HepG2 (cell line): ENCODE measurements at regions not wholly inside any gene's neighbourhood (a gene's known extent, or its start where the extent isn't known, plus 50 kb on each side); places are given as distances from the start of the nearest gene placed in this dataset.

ENCODE experiments used
- ATAC-seq: fragments of 200-7000 bp; cut with Tn5 transposase; 3 replicates; pipeline ENCODE4 v1.9.1; 2020; ENCODE audit warnings: mild to moderate bottlenecking, moderate library complexity
- BruUV-seq: library from RNA; stranded (reverse); fragments of 400-500 nt; replicated peaks from 2 replicates; lab custom pipeline; 2021; lab: Mats Ljungman, UMichigan
- CTCF ChIA-PET: fragments of 300-600 bp; formaldehyde crosslinking; extraction: SDS; loops from one replicate; lab custom pipeline; 2021; ENCODE audit warnings: low total read pairs, inconsistent platforms, low intra/inter-chr PET ratio; lab: Yijun Ruan, JAX
- POLR2A ChIA-PET: fragments of 350-600 bp; sonication (Branson Sonifier 250); formaldehyde crosslinking; loops from one replicate; lab custom pipeline; 2020; ENCODE audit warnings: antibody characterized with exemption, inconsistent platforms; lab: Yijun Ruan, JAX
- DNase-seq: peaks from one replicate; pipeline ENCODE4 v3.0.0-alpha.2; 2015; ENCODE audit warnings: low spot score
- FAIRE-seq: peaks from 3 replicates; lab custom pipeline; 2011; peaks lifted over from hg19 to GRCh38; lab: Jason Lieb, UNC
- H2AFZ ChIP-seq: one replicate; pipeline ENCODE4 v1.6.1; 2011; ENCODE audit warnings: low read length, inconsistent platforms
- H3K27ac ChIP-seq: fragments of 300-600 bp; 3 replicates; pipeline ENCODE4 v1.8.0; 2011; ENCODE audit warnings: mixed run types, mild to moderate bottlenecking, mixed read lengths, low read length, inconsistent platforms; ENCODE audit not compliant: insufficient read depth; ENCODE audit errors: extremely low read length
- H3K27me3 ChIP-seq, 2 experiments: fragments of 200-600 bp in 1 of 2; 2 replicates in 1 of 2; 3 replicates in 1 of 2; pipeline versions ENCODE4 v1.6.0 to v1.8.0; 2011; ENCODE audit warnings: low read length in 2 of 2, mild to moderate bottlenecking in 2 of 2, moderate library complexity in 2 of 2, inconsistent platforms in 1 of 2; ENCODE audit not compliant: insufficient read depth in 2 of 2, control insufficient read depth in 1 of 2
- H3K36me3 ChIP-seq, 2 experiments: fragments of 200-600 bp in 1 of 2; replicated peaks in 1 of 2; 2 replicates in 1 of 2; 3 replicates in 1 of 2; pipeline versions ENCODE4 v1.5.1 to v1.8.0; 2011; ENCODE audit warnings: low read length in 2 of 2, inconsistent platforms in 1 of 2; ENCODE audit not compliant: insufficient read depth in 2 of 2, control insufficient read depth in 1 of 2
- H3K4me1 ChIP-seq: 2 replicates; pipeline ENCODE4 v1.5.1; 2012; ENCODE audit warnings: low read length, inconsistent platforms; ENCODE audit not compliant: insufficient read depth
- H3K4me2 ChIP-seq: 2 replicates; pipeline ENCODE4 v1.6.0; 2011; ENCODE audit warnings: low read depth, low read length, inconsistent platforms
- H3K4me3 ChIP-seq, 3 experiments: fragments of 200-600 bp in 1 of 3; sonication (generic), shearing (Covaris generic) in 1 of 3; replicated peaks in 1 of 3; 2 replicates each; pipeline ENCODE4 v1.5.1; 2011 to 2016; ENCODE audit warnings: low read length in 3 of 3, inconsistent platforms in 2 of 3, low read depth in 2 of 3, mild to moderate bottlenecking in 2 of 3, control low read depth in 1 of 3, mixed read lengths in 1 of 3; ENCODE audit not compliant: insufficient read depth in 1 of 3
- H3K79me2 ChIP-seq: one replicate; pipeline ENCODE4 v1.6.1; 2011; ENCODE audit warnings: low read length, inconsistent platforms; ENCODE audit not compliant: insufficient read depth
- H3K9ac ChIP-seq: 2 replicates; pipeline ENCODE4 v1.6.0; 2011; ENCODE audit warnings: mild to moderate bottlenecking, low read depth, low read length, inconsistent platforms; ENCODE audit not compliant: insufficient read depth
- H3K9me3 ChIP-seq: 2 replicates; pipeline ENCODE4 v1.5.1; 2012; ENCODE audit warnings: mild to moderate bottlenecking, low read length
- H4K20me1 ChIP-seq: 2 replicates; pipeline ENCODE4 v1.6.0; 2011; ENCODE audit warnings: inconsistent platforms, mild to moderate bottlenecking, low read length, moderate library complexity; ENCODE audit not compliant: insufficient read depth
- FOSL2 ChIP-seq: sonication (generic); formaldehyde crosslinking; IDR thresholded peaks from 2 replicates; pipeline ENCODE4 v1.4.0; 2020; ENCODE audit warnings: missing genetic modification reagents
- FOXA1 ChIP-seq, 2 experiments: fragments of 450-650 bp in 1 of 2; sonication (generic) in 1 of 2; formaldehyde crosslinking in 1 of 2; IDR thresholded peaks; 2 replicates each; pipeline versions ENCODE4 v1.4.0 to v1.6.1; 2016 to 2020; ENCODE audit warnings: missing genetic modification reagents in 1 of 2
- MAFF ChIP-seq: IDR thresholded peaks from 2 replicates; pipeline ENCODE4 v1.6.1; 2011; ENCODE audit warnings: low read depth, low read length, improper control_type of control experiment
- MAFK ChIP-seq, 2 experiments: IDR thresholded peaks in 1 of 2; conservative IDR thresholded peaks in 1 of 2; 2 replicates each; pipeline ENCODE4 v1.6.1; 2011; ENCODE audit warnings: improper control_type of control experiment in 2 of 2, low read length in 2 of 2
- PHF20 ChIP-seq: sonication (generic); formaldehyde crosslinking; IDR thresholded peaks from 2 replicates; pipeline ENCODE4 v1.5.0; 2020; ENCODE audit warnings: mild to moderate bottlenecking, missing genetic modification reagents
- POGZ ChIP-seq: sonication (generic); formaldehyde crosslinking; IDR thresholded peaks from 2 replicates; pipeline ENCODE4 v1.4.0; 2020; ENCODE audit warnings: mild to moderate bottlenecking, missing genetic modification reagents
- REPIN1 ChIP-seq: sonication (generic); formaldehyde crosslinking; IDR thresholded peaks from 2 replicates; pipeline ENCODE4 v1.8.0; 2022; ENCODE audit warnings: missing genetic modification reagents, low read depth, mild to moderate bottlenecking, borderline replicate concordance
- SAP130 ChIP-seq: IDR thresholded peaks from 2 replicates; pipeline ENCODE4 v1.6.1; 2016; ENCODE audit warnings: low read depth
- ZNF263 ChIP-seq: sonication (generic); formaldehyde crosslinking; IDR thresholded peaks from 2 replicates; pipeline ENCODE4 v1.4.0; 2020; ENCODE audit warnings: missing genetic modification reagents
- ZNF552 ChIP-seq: sonication (generic); formaldehyde crosslinking; IDR thresholded peaks from 2 replicates; pipeline ENCODE4 v1.9.0; 2022; ENCODE audit warnings: missing genetic modification reagents, mild to moderate bottlenecking, borderline replicate concordance
- ZNF557 ChIP-seq: sonication (generic); formaldehyde crosslinking; IDR thresholded peaks from 2 replicates; pipeline ENCODE4 v1.4.0; 2020; ENCODE audit warnings: missing genetic modification reagents
- WGBS: methylation state at CpG from one replicate; pipeline ENCODE4 v1.1.6; 2017; ENCODE audit warnings: low lambda C conversion rate; 5-methylcytosine and 5-hydroxymethylcytosine counted together
- in situ Hi-C: cut with HindIII; loops from 2 replicates; pipeline ENCODE4 v1.10.0; 2017; ENCODE audit warnings: low pct_unique_long_range_greater_than_20kb; ENCODE audit not compliant: extremely low pct_ligation_motif_present
- intact Hi-C: fragments of 100-400 bp; cut with micrococcal nuclease; formaldehyde crosslinking; loops from one replicate; pipeline ENCODE4 v1.10.0; 2022; ENCODE audit not compliant: unreplicated experiment
- TF ChIP-seq, protein P1 (sequence below): IDR thresholded peaks from 2 replicates; pipeline ENCODE4 v1.4.0; 2020; ENCODE audit warnings: mild to moderate bottlenecking, missing genetic modification reagents
- TF ChIP-seq, protein P2 (sequence below): sonication (generic); formaldehyde crosslinking; IDR thresholded peaks from 2 replicates; pipeline ENCODE4 v1.4.0; 2020; ENCODE audit warnings: missing genetic modification reagents

DNA sequence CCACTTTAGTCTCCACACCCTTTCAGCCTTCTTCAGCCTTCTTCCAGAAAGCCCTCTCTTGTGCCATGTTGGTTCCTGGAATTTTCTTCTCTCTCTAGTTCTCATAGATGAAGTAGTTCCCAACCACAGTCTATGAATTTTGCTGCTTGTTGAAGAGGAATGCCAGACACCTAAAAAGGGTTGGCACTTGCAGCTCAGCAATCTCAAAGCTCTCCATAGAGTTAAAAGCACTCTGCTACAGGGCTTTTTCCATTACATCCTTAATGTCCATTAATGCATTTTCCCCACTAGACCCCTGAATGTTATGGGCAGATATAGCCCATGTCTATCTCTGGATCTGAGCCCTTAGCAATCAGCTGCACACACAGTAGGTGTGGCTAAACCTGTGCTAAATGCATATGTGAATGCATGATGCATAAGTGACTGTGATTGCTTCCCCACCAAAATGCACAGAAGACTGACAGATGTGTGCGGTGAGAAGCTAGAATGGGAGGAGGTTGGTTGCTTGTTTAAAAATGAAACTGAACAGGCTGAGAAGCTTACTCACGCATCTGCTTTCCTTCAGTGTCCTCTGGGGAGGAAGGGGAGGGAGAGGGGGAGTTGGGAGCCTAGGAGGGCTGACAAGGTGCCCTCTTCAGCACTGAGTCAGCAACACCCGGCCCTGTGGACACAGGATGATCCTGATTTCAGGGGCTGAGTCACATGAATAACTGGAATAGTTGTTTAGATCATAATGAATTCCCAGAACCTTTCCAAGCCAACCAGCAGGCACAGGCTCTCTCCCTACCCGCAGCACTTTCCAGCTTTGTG lies 146.1 kb upstream of the FGGY start:
- H4K20me1 ChIP-seq: no peaks in the 10 kb centered on the region
- DNase-seq (peak; percentile 44), FAIRE-seq (no peak), ATAC-seq (peak; percentile 52; the same call in 2 of the 3 replicates)
- POLR2A ChIA-PET: no interaction called here
- no peaks in the 10 kb centered on the region for H3K79me2 ChIP-seq
- 3% methylated on average over 3 of the region's 4 CpGs for WGBS
- BruUV-seq: no TSS peak
- peaks cover 1 to 26% of the 10 kb centered on the region in 2 experiments; a peak in 3 of 5 replicates for H3K27me3 ChIP-seq
- no peak overlapping the region for H3K27ac ChIP-seq
- intact Hi-C loops: no loop called here
- CTCF ChIA-PET: no interaction called here
- in situ Hi-C loops: no loop called here
- TF ChIP-seq MAFK (conservative IDR thresholded peaks at IDR 0.05 in 1 of 2, IDR thresholded peaks at IDR 0.05 in 1 of 2; ENCODE audit: low read length in 2 of 2): peak; percentile 65 to 71
- peak; percentile 84 for TF ChIP-seq FOSL2 (CRISPR knock-in tag)
- TF ChIP-seq ZNF557 (CRISPR knock-in tag): no peak
- TF ChIP-seq SAP130 (CRISPR knock-in tag): peak; percentile 41; the same call in 1 of the 2 replicates
- no peak for TF ChIP-seq PHF20
- TF ChIP-seq POGZ (CRISPR knock-in tag): no peak
- TF ChIP-seq, protein P1, sequence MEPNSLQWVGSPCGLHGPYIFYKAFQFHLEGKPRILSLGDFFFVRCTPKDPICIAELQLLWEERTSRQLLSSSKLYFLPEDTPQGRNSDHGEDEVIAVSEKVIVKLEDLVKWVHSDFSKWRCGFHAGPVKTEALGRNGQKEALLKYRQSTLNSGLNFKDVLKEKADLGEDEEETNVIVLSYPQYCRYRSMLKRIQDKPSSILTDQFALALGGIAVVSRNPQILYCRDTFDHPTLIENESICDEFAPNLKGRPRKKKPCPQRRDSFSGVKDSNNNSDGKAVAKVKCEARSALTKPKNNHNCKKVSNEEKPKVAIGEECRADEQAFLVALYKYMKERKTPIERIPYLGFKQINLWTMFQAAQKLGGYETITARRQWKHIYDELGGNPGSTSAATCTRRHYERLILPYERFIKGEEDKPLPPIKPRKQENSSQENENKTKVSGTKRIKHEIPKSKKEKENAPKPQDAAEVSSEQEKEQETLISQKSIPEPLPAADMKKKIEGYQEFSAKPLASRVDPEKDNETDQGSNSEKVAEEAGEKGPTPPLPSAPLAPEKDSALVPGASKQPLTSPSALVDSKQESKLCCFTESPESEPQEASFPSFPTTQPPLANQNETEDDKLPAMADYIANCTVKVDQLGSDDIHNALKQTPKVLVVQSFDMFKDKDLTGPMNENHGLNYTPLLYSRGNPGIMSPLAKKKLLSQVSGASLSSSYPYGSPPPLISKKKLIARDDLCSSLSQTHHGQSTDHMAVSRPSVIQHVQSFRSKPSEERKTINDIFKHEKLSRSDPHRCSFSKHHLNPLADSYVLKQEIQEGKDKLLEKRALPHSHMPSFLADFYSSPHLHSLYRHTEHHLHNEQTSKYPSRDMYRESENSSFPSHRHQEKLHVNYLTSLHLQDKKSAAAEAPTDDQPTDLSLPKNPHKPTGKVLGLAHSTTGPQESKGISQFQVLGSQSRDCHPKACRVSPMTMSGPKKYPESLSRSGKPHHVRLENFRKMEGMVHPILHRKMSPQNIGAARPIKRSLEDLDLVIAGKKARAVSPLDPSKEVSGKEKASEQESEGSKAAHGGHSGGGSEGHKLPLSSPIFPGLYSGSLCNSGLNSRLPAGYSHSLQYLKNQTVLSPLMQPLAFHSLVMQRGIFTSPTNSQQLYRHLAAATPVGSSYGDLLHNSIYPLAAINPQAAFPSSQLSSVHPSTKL (CRISPR knock-in tag): 0 out of 2 replicates have a peak, but pooled peaks have one; percentile 22
- TF ChIP-seq ZNF552 (CRISPR knock-in tag): no peak
- TF ChIP-seq REPIN1 (CRISPR knock-in tag): no peak
- peak; percentile 72 for TF ChIP-seq MAFF
- no peak for TF ChIP-seq FOXA1 (IDR thresholded peaks at IDR 0.05)
- TF ChIP-seq FOXA1 (CRISPR knock-in tag; IDR thresholded peaks at IDR 0.05): 0 out of 2 replicates have a peak, but pooled peaks have one; percentile 17
- TF ChIP-seq, protein P2, sequence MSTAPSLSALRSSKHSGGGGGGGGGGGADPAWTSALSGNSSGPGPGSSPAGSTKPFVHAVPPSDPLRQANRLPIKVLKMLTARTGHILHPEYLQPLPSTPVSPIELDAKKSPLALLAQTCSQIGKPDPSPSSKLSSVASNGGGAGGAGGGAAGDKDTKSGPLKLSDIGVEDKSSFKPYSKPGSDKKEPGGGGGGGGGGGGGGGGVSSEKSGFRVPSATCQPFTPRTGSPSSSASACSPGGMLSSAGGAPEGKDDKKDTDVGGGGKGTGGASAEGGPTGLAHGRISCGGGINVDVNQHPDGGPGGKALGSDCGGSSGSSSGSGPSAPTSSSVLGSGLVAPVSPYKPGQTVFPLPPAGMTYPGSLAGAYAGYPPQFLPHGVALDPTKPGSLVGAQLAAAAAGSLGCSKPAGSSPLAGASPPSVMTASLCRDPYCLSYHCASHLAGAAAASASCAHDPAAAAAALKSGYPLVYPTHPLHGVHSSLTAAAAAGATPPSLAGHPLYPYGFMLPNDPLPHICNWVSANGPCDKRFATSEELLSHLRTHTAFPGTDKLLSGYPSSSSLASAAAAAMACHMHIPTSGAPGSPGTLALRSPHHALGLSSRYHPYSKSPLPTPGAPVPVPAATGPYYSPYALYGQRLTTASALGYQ (CRISPR knock-in tag): no peak
- TF ChIP-seq ZNF263 (CRISPR knock-in tag): peak; percentile 82
- H3K9ac ChIP-seq: no peak overlapping the region
- H2AFZ ChIP-seq: no peak overlapping the region
- H3K36me3 ChIP-seq: no peaks in the 10 kb centered on the region
- peak overlapping the region; percentile 52 for H3K4me2 ChIP-seq
- no peak overlapping the region; a peak in 1 of 6 replicates for H3K4me3 ChIP-seq
- peaks cover 22% of the 10 kb centered on the region for H3K4me1 ChIP-seq
- no peaks in the 10 kb centered on the region for H3K9me3 ChIP-seq
